ENCODE measurements at regions not wholly inside any gene's neighbourhood (a gene's known extent, or its start where the extent isn't known, plus 50 kb on each side); places are given as distances from the start of the nearest gene placed in this dataset.

DNA sequence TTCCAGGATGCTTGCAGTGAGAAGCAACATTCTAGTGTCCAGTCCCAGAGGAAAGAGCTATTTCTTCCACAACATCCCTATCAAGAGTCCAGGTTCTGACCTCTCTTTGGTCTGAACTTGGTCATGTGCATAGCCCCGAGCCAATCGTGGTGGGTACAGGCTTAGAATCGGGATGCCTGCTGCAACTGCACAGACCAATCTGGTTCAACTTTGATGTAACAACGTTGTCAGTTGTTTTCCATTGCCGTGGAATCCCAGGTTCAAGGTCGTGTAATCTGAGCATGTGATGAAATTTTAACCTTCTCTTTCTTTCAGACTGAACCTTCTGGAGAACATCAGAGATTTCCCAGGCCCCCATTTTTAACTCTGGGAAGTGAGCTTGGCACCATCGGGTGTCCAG lies 130.5 kb downstream of the ANKRD60 start:
- peaks cover 23% of the 10 kb centered on the region for H3K27me3 Mint-ChIP-seq (ENCODE audit: insufficient read depth, unreplicated experiment)
- Histone ChIP-seq H3K27me3 (replicated peaks; ENCODE audit: control insufficient read depth, insufficient read depth, low read length) (no peaks in the 10 kb centered on the region), H3K36me3 (ENCODE audit: control insufficient read depth, insufficient read depth, low read length) (no peaks in the 10 kb centered on the region), H3K9me3 (no peaks in the 10 kb centered on the region), H3K4me1 (no peaks in the 10 kb centered on the region), H3K4me3 (ENCODE audit: low read depth, low read length) (no peak overlapping the region)
- DNase-seq, result peak in 1 of 2 experiments; percentile 21
- TF ChIP-seq, protein P1, sequence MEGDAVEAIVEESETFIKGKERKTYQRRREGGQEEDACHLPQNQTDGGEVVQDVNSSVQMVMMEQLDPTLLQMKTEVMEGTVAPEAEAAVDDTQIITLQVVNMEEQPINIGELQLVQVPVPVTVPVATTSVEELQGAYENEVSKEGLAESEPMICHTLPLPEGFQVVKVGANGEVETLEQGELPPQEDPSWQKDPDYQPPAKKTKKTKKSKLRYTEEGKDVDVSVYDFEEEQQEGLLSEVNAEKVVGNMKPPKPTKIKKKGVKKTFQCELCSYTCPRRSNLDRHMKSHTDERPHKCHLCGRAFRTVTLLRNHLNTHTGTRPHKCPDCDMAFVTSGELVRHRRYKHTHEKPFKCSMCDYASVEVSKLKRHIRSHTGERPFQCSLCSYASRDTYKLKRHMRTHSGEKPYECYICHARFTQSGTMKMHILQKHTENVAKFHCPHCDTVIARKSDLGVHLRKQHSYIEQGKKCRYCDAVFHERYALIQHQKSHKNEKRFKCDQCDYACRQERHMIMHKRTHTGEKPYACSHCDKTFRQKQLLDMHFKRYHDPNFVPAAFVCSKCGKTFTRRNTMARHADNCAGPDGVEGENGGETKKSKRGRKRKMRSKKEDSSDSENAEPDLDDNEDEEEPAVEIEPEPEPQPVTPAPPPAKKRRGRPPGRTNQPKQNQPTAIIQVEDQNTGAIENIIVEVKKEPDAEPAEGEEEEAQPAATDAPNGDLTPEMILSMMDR (IDR thresholded peaks at IDR 0.05; ENCODE audit: insufficient read depth in 1 of 2, low read depth in 1 of 2, low read length in 1 of 2, severe bottlenecking in 1 of 2, unreplicated experiment in 1 of 2), result no peak
- no peak overlapping the region for H3K27ac Mint-ChIP-seq (ENCODE audit: unreplicated experiment)
- H3K4me3 Mint-ChIP-seq (ENCODE audit: unreplicated experiment), result no peak overlapping the region
- CTCF ChIA-PET, result interaction anchor here (1.4 kb wide), 1 partner anchor 11 kb away, joined by 5 read pairs; no protein-coding TSS in a partner anchor
- intact Hi-C loops (cut with micrococcal nuclease; ENCODE audit: unreplicated experiment), result no loop called here
- H3K36me3 Mint-ChIP-seq (ENCODE audit: insufficient read depth, unreplicated experiment), result no peaks in the 10 kb centered on the region
- POLR2A ChIA-PET, result no interaction called here
- no peaks in the 10 kb centered on the region for H3K4me1 Mint-ChIP-seq (ENCODE audit: low read depth, unreplicated experiment)
- BruUV-seq (replicated peaks), result no TSS peak
- no peaks in the 10 kb centered on the region for H3K9me3 Mint-ChIP-seq (ENCODE audit: unreplicated experiment)

DNA sequence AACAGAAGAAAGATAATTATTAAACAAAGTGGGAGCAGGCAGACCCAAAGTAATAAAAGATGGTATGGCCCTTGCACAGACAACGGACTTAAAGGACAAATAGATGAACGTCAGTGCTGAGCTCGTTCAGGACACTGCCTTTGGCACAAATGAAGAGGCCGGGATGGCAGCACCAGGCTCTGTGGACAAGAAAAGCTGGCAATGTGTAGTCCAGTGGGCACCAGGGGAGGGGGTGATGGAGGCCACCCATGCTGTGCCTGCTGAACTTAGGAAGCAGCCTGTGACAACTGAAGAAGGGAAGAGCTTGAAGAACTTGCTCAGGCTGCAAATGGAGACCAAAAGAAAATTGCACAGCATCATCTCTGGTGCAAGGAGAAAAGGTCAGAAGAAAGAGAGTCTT lies 131.0 kb downstream of the ANKRD60 start:
- Histone ChIP-seq H3K27me3 (replicated peaks; ENCODE audit: control insufficient read depth, insufficient read depth, low read length) (no peaks in the 10 kb centered on the region), H3K9me3 (no peaks in the 10 kb centered on the region), H3K4me3 (ENCODE audit: low read depth, low read length) (no peak overlapping the region), H3K4me1 (no peaks in the 10 kb centered on the region), H3K36me3 (ENCODE audit: control insufficient read depth, insufficient read depth, low read length) (no peaks in the 10 kb centered on the region)
- DNase-seq, result peak in 1 of 2 experiments; percentile 32
- no peak overlapping the region for H3K27ac Mint-ChIP-seq (ENCODE audit: unreplicated experiment)
- no peaks in the 10 kb centered on the region for H3K4me1 Mint-ChIP-seq (ENCODE audit: low read depth, unreplicated experiment)
- BruUV-seq (replicated peaks), result no TSS peak
- H3K36me3 Mint-ChIP-seq (ENCODE audit: insufficient read depth, unreplicated experiment), result no peaks in the 10 kb centered on the region
- ChIA-PET POLR2A (no interaction called here), CTCF (interaction anchor here (1.4 kb wide), 1 partner anchor 10 kb away, joined by 5 read pairs; no protein-coding TSS in a partner anchor)
- H3K27me3 Mint-ChIP-seq (ENCODE audit: insufficient read depth, unreplicated experiment), result peaks cover 22% of the 10 kb centered on the region
- intact Hi-C loops (cut with micrococcal nuclease; ENCODE audit: unreplicated experiment), result no loop called here
- no peaks in the 10 kb centered on the region for H3K9me3 Mint-ChIP-seq (ENCODE audit: unreplicated experiment)
- TF ChIP-seq, protein P1 (IDR thresholded peaks at IDR 0.05; ENCODE audit: insufficient read depth in 1 of 2, low read depth in 1 of 2, low read length in 1 of 2, severe bottlenecking in 1 of 2, unreplicated experiment in 1 of 2), result no peak
- H3K4me3 Mint-ChIP-seq (ENCODE audit: unreplicated experiment), result no peak overlapping the region

DNA sequence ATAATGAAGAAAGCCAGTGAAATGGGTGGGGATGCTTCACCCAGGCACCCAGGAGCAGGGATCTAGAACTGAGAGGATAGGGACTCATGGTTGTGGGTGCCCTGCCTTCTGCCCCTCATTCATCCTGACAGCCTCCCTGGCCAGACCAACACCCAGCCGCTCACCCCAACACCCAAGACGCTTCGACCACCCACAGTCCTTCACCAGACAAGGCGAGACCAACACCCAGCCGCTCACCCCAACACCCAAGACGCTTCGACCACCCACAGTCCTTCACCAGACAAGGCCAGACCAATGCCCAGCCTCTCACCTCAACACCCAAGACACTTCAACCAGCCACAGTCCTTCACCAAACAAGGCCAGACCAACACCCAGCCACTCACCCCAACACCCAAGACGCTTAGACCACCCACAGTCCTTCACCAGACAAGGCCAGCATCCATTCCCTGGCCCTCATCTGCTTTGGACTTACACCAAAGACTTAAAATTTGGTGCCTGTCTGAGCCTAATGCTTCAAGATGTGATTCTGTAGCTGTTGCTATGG lies 131.5 kb downstream of the ANKRD60 start:
- intact Hi-C loops (cut with micrococcal nuclease; ENCODE audit: unreplicated experiment), result no loop called here
- no TSS peak for BruUV-seq (replicated peaks)
- H3K36me3 Mint-ChIP-seq (ENCODE audit: insufficient read depth, unreplicated experiment), result no peaks in the 10 kb centered on the region
- no peaks in the 10 kb centered on the region for H3K9me3 ChIP-seq
- H3K4me1 ChIP-seq, result no peaks in the 10 kb centered on the region
- CTCF ChIA-PET, result interaction anchor here (1.4 kb wide), 1 partner anchor 10 kb away, joined by 5 read pairs; no protein-coding TSS in a partner anchor
- POLR2A ChIA-PET, result no interaction called here
- TF ChIP-seq, protein P1 (IDR thresholded peaks at IDR 0.05; ENCODE audit: insufficient read depth in 1 of 2, low read depth in 1 of 2, low read length in 1 of 2, severe bottlenecking in 1 of 2, unreplicated experiment in 1 of 2), result no peak
- no peak overlapping the region for H3K4me3 Mint-ChIP-seq (ENCODE audit: unreplicated experiment)
- DNase-seq, result no peak
- no peaks in the 10 kb centered on the region for H3K36me3 ChIP-seq (ENCODE audit: control insufficient read depth, insufficient read depth, low read length)
- no peak overlapping the region for H3K27ac Mint-ChIP-seq (ENCODE audit: unreplicated experiment)
- no peaks in the 10 kb centered on the region for H3K4me1 Mint-ChIP-seq (ENCODE audit: low read depth, unreplicated experiment)
- H3K9me3 Mint-ChIP-seq (ENCODE audit: unreplicated experiment), result no peaks in the 10 kb centered on the region
- H3K27me3 ChIP-seq (replicated peaks; ENCODE audit: control insufficient read depth, insufficient read depth, low read length), result 0 out of 2 replicates have a peak, but pooled peaks cover 1% of the 10 kb centered on the region
- no peak overlapping the region for H3K4me3 ChIP-seq (ENCODE audit: low read depth, low read length)
- H3K27me3 Mint-ChIP-seq (ENCODE audit: insufficient read depth, unreplicated experiment), result peaks cover 26% of the 10 kb centered on the region
